GM19035 (cell line): ENCODE measurements at regions not wholly inside any gene's neighbourhood (a gene's known extent, or its start where the extent isn't known, plus 50 kb on each side); places are given as distances from the start of the nearest gene placed in this dataset.

Source experiments
- ATAC-seq: cut with Tn5 transposase; IDR thresholded peaks from one replicate; pipeline ENCODE4 v1.9.1; 2021; ENCODE audit not compliant: unreplicated experiment

DNA sequence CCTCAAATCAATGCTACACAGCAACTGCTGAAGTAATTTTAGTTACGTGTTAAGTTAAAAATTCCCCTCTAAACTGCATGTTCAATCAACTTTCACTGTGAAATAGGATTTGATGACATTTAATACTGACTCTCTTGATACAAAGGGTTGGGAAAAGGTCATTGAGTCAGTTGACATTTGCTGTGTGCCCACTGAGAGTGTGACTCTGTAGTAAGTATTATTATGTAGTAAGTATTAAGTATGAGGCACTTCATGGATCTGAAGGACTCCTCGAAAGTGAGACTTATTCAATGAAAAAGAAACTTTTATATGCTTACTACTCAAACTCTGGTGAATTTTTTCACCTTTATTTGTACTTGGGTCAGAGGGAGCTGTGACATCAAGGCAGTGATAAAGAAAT lies 83.1 kb upstream of the S1PR1 start:
- ATAC-seq, result no peak

DNA sequence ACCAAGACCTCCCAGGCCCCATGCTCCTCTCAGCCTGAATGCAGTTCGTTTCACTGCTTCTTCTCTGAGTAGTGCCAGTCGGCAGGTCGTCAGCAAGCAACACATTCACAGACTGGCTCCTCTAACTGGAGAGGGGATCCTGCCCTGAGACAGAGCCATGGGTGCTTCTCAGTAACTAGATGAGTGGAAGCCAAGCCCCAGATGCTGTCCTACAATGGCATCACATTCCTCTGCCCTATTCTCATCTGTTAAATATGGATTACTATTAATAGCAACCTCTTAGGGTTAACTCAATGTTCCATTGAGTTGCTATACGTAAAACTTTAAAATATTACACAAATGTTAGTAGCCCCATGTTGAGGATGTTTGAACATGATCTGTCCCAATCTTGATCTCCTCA lies 84.2 kb upstream of the S1PR1 start:
- ATAC-seq, result no peak

DNA sequence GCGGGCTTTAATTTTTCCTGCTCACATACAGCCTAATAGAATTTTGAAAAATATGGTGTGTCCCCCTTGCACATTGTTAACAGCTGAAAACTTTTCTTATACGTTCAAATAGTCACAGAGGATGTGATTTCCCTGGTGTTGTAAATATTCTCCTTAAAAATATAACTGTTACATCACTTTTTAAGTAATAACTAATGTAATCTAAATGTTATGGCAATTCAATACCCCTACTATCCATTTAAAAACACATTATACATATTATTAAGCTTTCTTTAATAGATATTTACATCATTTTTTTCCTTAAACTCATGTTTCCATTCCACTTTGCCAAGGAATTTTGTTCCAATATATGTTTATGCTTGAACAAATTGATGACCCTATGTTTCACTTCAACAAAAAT lies 85.5 kb upstream of the S1PR1 start:
- no peak for ATAC-seq

DNA sequence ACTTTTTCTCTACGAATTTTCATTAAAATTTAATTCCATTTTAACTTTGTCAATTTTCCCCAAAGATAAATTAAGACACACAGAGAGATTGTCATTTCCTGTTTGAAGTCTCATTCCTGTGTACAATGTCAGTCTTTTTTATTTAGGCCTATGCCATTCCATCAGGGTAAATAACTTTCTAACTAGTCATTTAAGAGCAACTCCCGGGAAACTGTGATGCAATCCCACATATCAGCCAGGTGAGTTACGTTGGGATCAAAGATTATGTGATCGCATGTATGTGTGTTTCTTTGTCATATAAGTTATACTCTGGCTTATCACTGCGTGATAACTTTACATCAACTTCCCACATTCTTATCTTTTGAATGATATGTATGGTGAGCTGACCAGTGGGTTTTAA lies 86.1 kb upstream of the S1PR1 start:
- ATAC-seq, result no peak

DNA sequence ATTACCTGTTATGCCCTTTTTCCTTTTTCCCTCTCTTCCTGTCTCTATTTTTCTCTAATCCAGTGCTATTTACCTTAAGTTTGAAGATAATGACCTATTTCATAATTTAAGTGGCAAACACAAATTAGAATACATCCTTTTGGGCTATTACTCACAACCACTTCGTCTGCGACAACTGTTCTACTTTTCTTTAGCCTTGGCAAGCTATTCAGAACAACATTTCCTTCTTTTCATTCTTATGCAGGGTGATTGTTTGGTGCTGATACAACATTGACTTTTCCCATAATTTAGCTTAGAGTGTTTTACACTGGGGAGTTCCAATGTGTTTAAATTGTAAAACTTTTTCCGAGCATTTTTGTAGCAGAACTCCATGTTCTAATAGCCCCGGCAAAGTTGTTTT lies 86.6 kb upstream of the S1PR1 start:
- ATAC-seq, result no peak

DNA sequence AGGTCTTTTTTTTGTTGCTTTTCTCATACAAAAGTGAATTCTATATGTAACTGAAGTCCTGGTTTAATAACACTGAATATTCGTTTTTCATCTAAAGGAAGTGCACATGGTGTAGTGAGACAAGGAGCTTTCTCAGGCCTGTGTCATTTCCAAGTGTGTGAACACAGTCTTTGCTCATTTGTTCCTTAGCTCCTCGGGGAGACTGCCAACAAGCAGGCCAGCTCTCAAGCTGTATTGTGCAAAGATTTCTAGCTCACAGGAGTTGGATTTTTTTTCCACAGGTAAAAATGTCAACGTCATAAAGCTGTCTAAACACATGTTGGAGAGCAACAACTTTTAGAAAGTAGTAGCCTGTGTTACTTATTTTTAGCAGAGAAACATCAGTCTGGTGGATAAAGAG lies 87.8 kb upstream of the S1PR1 start:
- no peak for ATAC-seq

DNA sequence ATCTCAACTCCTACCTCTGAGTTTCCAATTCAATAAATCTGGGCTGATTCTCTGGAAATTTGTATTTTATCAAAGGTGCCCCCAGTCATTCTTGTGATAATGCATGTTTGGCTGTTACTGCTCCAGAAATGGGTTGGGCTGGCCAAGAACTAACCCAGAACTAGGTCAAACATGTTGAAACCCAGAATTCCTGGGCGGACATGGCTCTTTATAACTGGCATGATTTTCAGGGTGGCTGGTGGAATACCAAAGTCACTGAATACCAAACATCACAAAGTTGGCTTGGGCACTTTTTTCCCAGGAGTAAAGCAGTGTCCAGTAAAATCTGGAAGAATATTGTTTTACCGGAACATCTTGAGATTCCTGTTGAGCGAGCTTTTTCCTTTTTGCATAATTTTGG lies 89.4 kb upstream of the S1PR1 start:
- no peak for ATAC-seq

DNA sequence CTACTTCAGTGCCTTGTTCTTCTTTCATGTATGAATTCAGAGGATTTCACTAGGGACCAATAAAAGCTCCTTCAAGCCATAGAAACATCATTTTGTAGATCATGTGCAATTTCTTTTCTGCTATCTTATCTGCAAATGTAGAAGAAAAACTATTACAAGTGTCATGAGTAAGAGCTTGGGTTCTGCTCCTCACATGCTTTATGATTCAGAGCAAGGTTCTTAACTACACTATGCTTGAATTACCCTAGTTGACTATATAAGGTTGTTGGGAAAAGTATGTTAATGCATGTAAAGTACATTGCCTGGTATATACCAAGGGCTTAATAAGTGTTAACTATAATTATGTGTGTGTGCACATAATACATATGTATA lies 91.4 kb upstream of the S1PR1 start:
- no peak for ATAC-seq

DNA sequence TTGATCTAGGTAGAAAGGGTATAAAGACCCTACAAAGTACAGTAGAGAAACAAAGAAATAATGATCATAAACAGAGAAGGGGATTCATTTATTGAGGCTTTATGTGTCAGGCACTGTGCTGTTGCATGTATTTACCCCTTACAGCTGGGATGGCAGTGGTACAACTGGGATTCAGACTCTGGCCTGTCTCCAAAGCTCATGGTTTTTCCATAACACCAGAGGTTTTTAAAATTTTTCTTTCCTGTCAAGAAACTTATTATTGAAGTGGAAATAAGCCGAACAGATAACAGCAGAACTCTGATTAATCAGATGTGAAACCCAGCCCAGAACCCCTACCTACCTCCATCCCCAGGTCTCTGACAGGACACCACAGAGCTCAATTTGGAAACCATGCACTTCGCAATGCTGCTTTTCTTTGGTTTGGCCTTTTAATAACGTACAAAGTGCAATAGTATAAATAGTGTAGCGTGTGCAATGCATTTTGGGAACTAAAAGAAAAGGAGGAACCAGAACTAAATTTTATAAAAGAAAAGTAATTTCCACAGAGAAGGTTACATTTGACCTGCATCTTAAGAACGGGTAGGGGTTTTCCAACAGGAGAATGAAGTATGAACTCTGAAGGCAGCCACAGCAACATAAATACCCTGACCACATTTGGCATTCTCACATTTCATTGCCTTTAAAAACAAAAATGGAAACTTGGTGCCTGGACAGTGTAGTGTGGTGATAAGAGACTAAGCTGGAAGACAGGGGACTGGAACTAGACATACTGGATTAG lies 92.0 kb upstream of the S1PR1 start:
- no peak for ATAC-seq

DNA sequence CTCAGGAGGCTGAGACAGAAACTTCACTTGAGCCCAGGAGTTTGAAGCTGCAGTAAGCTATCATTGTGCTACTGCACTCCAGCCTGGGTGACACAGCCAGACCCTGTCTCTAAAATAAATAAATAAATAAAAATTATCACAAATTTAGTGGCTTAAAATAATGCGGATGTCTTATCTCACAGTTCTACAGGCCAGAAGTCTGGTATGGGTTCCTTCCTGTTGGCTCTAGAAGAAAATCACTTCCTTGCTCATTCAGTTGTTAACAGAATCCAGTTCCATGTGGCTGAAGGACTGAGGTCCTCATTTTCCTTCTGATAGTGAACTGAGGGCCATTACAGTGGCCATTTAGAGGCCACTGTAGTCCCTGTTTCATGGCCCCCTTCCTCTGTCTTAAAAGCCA lies 94.6 kb upstream of the S1PR1 start:
- ATAC-seq, result no peak

DNA sequence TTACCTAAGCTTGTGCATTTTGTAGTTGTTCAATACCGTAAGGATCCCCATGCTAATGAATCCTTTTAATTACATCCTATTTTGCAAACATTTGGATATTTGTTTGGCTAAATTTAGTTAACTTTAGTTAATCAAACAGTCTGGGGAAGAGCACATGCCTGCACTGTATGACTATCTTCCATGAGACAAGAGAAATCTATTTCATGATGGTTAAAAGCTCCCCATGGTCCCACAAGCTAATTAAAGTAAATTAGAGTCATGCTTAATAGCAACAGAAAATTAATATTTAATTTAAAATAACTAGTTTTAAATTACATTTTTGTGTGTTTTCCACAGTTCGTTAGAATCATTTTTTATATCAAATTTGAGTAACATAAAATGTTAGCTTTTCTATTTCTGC lies 95.4 kb upstream of the S1PR1 start:
- ATAC-seq, result no peak

DNA sequence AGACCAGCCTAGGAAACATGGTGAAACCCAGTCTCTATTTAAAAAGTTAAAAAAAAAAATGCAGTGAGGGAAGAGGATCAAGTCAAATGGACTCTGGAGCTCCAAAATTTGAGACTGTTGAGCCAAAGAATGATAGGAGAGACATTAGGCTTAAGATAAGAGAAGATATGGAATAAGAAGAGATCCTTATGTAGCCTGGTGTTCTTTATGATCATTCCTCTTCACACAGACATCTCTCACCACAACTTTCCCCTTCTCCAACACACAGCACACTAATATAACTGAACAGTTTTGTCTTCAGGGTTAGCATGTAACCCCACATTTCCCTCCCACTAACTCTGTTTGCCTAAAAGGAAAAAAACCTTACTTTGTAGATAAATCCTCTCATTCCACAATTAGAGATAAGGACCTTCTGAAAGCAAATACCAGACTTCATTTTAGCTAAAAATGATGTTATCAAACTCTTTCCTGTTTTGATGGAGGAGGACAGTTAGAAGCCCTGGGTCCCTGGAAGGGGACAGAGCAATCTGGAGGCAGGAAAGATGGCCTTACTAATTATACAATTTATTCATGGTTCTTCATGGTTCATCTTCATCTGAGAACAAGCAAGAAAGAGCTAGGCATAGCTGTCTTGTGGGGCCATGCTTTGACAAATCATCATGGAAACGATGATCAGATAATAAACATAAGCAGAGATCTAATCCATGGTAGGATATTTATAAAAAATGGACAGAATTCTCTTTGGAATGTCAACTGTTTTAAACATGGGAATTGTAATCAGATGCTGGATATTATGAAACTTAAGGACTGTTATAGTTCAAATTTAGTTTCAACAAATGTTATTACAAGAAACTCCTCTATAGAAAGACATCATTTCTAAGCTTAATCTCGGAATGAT lies 96.7 kb upstream of the S1PR1 start:
- no peak for ATAC-seq

DNA sequence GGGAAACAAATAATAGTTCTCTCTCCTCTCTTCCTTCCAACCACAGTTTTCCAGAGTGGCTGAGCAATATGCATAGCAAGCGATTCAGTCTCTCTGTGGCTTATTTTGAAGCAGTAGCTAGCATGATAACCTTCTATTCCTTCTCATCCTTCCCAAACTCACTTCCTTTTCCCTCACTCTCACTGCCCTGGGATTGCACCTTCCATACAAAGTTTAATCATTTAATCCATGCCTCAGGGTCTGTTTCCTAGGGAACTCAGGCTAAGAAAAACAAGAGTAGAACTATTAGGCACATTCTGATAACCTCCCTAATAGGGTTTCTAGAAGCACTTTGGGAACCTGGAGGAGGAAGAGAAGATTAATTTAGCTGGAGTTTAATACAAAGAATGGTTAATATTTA lies 97.7 kb upstream of the S1PR1 start:
- ATAC-seq, result no peak

DNA sequence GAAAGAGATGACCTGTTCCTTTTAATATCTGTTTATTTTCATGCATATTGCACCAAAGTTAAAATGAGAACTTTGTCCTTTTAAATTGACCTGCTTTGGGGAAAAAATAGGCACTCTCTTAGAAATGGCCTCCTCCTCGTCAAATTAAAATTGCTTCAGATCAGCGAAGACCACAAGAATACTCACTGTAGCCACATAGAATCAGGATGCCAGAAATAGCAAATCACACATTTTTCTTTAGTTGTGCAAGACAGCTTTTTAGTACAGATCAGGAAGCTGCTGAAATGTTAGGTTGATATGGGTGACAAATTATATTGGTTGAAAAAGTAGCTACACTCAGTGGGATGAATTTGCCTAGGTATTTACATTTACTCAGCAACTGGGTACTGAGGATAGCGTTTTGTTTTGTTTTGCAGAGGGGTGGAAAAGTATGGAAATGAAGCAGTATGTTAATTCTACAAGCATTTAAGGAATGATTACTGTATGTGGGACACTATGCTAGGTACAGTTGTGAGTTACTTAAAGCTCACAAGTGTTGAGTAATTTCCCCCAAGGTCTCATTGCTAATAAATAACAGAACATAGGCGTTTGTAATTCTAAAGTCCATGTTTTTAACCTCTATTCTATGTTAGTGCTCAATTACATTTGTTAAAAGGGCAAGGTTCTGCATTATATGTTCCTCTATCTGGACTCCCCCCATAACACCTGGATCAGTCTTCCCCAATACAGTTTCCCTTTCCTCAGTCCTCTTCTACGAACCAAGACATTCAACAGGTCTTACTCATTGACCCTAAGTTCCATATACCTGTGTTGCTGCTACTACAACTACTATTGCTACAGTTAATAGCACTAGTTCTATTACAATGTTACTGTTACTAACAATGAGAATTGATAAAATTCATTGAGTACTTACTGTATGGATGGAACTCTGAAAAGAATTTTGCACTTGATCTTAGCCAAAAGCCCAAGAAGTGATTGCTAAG lies 99.4 kb upstream of the S1PR1 start:
- ATAC-seq, result no peak

DNA sequence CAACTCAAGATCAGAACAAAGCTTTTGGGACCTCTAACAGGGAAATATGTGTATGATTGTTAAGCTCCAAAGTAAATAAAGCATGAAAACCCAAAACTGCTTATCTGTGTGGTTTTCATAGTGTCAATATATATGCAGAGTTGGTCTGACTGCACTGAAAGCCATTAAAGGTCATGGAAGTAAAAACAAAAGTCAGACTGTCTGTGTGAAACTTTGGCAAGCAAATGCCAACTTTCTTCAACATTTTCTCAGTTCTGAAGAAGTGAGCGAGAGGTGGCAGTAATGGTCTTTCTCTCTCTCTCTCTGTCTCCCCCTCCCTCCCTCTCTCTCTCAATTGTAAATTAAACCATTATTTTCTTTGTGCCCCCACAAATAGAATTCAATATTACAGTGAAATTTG lies 100.1 kb upstream of the S1PR1 start:
- ATAC-seq, result peak; percentile 73

DNA sequence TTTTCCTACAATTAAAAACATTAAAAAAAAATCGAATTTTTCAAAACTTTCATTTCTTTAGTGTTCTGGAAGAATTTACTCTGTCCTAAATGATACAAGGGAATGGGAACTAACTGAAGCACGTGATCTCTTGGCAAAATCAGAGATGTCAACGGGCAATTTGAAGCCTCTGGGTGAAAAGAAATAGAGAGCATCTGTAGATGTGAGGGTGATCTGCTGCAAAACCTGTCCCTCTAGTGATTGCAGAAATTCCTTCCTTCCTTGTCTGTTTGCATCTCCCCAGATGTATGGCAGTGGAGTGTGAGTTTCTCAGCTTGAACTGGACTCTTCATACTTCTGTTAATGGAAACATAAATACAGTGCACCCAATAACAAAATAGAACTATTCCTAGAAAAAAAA lies 100.5 kb upstream of the S1PR1 start:
- no peak for ATAC-seq

DNA sequence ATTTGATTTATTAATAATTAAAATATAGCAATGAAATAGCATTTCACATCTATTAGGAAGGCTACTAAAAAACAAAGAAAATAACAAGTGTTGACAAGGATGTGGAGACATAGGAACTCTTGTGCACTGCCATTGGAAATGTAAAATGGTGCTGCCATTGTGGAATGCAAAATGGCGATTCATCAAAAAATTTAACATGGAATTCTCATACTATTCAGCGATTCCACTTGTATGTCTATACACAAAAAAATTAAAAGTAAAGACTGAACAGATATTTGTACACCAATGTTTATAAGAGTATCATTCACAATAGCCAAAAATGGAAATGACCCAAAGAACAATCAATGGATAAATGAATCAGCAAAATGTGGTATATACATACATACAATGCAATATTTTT lies 101.3 kb upstream of the S1PR1 start:
- ATAC-seq, result no peak

DNA sequence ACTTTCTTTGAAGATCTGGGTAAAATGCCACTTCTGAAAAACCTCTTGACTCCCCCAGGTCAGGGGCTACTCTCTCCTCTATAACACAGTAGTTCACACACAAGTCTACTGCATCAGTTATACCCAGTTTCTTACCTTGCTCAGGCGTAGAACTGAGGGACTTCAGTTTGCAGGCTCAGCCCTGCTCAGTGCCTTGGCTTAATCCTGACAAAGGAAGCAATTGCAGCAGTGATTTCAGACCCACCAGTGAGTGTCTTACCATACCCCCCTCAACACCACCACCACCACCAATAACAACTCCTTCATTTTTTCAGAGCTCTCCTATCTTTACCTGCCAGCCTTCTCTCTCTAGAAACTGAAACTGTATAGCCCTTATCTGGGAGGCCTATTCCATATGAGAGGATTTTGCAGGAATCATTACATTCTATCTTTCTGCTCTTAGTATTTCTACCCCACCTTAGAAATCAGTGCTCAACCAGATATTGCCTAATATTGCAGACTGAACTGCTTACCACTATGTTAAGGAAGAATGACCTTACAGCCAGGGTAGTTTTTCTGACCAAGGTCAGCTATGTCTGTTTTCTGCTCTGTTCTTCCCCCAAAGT lies 105.5 kb upstream of the S1PR1 start:
- no peak for ATAC-seq

DNA sequence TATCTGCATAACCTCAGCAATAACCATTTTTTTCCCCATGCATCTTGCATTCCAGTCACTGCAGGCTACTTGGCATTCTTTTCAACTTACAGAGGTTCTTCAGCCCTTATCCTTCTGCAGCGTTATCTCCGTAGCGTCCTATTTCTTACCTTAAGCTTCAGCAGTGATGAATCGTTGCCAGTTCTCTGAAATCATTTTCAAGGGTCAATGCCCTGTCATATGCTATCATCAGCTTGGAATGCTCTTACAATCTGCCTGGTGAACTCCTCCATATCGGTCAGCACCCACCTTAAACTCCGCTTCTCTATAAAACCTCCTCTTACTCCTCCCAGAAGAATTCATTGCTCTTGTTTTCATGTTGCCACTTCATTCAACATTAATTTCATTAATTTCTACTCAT lies 105.1 kb upstream of the DPH5 start:
- ATAC-seq, result no peak

DNA sequence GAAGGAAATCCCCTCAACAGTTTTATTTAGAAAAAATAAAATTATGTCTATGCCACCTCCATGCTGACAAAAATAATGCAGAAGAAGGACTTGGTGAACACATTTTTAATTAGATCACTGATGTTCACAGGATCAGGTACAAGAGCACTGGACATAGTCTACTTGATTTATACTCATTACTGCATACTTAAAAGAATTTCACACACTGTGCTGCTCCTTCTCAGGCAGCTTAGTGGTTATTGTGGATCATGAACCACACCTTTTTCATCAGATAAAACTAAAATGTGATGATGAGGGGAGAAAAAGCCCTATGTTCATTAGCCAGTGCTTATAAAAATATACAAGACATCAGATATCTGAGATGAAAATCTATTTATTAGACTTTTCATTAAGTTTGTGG lies 103.3 kb upstream of the DPH5 start:
- no peak for ATAC-seq

DNA sequence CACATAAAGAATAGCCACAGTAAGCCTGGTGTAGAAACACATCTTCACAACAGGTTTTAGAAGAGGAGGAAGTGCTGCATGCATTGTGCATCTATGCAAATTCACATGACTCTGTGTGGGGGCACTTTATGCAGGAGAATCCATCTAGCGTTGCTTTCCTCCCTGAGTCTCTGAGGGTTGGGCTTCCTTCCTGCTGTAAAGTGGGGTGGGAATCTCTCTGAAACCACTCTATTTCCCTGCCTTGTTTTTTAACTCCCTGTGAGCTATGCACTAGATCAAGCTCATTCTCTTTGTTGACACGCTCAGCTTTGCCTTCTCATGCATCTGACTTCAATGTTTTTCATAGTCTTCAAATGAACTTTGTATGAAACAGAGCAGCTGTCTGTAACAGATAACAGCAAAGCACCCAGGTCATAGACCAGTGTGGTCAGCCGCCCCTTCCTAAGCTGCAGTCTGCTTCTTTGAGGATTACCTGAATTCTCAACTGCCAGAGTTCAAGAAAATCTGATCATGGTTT lies 102.7 kb upstream of the DPH5 start:
- ATAC-seq, result peak; percentile 90
